Stimulated activated naive CD4-positive, alpha-beta T cell (primary cell): ENCODE measurements at regions not wholly inside any gene's neighbourhood (a gene's known extent, or its start where the extent isn't known, plus 50 kb on each side); places are given as distances from the start of the nearest gene placed in this dataset.

Experiments
- DNase-seq, 6 experiments: peaks; one replicate each; lab custom pipeline; 2025; lab: John Stamatoyannopoulos, UW

- DNase-seq, result no peak
These were observed 226.8 kb downstream of the C6orf118 start for GRCh38 chr6:165082636-165083035.

- DNase-seq, result no peak
These were observed 227.4 kb downstream of the C6orf118 start for GRCh38 chr6:165081944-165082532.

GRCh38 chr6:165077876-165078275 lies 231.5 kb downstream of the C6orf118 start:
- no peak for DNase-seq

- DNase-seq, result no peak
These were observed 237.5 kb downstream of the C6orf118 start for GRCh38 chr6:165071906-165072305.

DNA sequence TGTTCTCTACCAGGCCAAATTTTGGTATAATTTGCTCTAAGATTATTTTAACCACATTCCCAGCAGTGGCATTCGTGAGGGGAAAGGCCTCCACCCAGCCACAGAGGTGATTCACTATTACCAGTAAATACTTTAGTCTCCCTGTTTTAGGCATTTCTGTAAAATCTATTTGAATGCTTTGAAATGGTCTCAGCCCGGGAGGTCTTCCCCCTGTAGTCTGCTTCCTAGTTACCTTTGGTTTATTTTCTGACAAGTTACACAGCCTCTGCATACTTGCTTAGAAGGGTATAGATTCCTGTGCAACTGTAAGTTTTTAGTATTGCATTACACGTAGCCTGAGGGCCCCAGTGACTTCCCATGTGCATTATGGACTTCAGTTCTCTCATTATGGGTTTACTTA lies 248.7 kb downstream of the C6orf118 start:
- DNase-seq, result no peak

DNA sequence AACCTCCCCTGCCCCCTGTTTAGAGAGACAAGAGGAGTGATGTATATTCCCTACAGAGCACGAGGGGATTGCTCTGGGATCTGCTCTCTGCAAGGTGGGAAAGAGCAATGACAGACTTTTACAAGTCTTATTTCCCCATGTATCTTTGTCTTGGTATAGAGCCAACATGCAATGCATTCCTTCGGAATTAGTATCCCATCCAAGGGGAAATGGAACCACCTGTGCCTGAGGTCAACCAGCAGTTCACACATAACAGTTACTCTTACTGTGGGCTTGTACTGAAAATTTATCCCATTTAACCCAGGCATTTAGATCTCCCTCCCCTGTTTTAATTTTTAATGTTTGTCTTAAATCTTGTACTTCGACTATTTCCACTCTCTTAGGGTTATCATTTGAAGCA lies 250.4 kb downstream of the C6orf118 start:
- DNase-seq, result no peak

DNA sequence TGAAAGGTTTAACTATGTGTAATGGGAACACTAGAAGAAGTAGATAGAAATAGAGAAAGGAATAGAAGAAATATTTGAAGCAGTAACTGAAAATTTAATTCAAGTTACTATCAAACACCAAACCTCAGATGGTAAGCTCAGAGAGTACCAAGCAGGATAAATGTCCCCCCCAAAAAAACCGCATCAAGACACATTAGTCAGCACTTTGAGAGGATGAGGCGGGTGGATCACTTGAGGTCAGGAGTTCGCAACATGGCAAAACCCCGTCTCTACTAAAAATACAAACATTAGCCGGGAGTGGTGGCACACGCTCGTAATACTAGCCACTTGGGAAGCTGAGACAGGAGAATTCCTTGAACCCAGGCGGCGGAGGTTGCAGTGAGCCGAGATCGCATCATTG lies 253.1 kb downstream of the C6orf118 start:
- DNase-seq, result no peak

GRCh38 chr6:165055231-165055630 lies 254.2 kb downstream of the C6orf118 start:
- DNase-seq, result no peak

GRCh38 chr6:165052561-165053480 lies 256.6 kb downstream of the C6orf118 start:
- DNase-seq, result no peak

DNA sequence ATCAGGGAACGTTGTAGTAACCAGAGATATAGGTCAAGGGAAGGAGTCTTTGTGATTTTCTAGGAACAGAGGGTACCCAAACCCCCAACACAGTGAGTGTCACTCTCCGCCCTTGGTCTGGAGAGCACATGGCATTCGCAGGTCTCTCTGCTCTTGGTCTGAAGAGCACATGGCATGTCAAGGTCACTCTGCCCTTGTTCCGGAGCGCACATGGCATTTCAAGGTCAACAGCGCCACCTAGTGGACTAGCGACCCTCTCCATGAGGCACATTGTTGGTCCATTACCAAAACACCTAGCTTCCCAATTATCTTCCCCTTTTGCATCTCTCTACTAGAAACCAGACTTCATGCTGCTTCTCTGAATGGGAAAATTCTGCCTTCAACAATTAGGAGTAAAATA lies 260.0 kb downstream of the C6orf118 start:
- no peak for DNase-seq

DNA sequence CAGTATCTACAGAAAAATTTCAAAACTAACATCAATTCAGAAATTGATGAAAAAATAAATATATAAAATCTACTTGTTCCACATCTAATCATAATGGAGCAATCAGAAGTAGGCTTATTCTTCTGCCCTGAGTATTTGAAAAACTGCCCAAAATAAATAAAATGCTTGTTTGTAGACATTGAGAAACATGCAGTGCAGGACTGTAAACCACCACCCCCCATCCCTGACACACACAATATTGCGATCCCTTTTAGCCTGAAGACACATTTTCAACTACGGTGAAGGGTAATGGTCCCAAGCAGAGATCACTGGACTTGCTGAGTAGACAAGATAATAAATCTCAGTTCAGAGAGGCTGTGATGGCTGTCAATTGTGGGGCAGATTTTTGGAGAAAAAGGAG lies 261.5 kb downstream of the C6orf118 start:
- no peak for DNase-seq

DNA sequence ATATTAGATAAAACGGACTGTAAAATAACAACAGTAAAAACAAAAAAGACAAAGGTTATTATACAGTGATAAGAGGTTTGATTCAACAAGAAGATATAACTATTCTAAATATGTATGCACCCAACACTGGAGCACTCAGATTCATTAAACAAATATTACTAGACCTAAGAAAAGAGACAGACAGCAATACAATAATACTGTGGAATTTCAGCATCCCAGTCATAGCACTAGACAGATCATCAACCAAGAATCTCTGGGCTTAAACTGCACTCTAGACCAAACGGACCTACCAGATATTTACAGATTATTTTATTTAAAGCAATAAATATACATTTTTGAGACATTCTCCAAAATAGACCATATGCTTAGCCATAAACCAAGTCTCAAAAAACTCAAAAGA lies 263.8 kb downstream of the C6orf118 start:
- no peak for DNase-seq

DNA sequence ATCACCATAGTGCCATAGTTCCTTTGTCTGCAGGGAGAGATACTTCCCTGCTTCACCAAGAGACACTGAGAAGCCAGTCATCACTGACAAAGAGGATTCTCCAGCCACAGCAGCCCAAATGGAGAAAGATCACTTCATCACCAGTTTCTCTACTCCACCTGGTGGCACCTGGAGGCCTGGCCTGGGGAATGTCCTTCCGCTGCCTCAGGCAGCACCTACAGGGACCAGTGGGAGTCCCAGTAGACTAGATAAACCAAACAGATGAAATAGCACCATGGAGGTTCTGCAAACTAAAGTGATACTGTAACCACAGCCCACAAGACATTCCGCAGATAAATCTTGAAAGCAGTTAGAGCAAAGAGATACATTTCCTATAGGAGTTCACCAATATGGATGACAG lies 266.5 kb downstream of the C6orf118 start:
- DNase-seq, result no peak

DNA sequence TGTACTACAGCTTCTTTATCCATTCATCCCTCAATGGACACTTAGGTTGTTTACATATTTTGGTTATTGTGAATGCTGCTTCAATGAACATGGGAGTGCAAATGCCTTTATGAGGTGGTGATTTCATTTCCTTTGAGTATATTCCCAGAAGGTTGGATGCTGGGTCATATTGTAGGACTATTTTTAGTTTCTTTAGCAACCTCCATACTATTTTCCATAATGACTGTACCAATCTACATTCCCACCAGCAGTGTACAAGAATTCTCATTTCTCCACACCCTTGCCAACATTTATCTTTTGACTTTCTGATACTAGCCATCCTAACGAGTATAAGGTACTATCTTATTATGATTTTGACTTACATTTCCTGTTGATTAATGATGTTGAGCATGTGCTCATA lies 269.0 kb downstream of the C6orf118 start:
- no peak for DNase-seq

DNA sequence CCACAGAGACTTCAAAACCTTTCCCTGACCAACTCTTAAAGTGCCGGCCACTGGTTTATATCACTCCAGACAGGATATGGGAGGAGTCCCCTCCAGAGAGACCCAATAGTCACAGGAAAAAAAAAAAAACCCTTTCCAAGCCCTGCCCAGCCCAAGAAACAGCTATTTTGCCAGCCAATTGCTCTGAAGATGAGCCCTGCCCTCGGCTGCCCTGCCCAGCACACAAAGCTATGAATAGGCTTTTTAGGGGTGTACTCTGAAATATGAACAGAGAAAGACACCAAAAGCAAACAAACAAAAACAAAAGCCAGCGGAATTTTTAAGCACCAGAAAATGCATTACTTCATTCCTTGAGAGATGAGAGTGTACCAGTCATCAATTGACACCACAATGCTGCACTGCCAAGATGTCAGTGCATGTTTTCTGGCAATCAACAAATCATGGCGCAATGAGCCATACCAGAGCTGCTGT lies 275.1 kb downstream of the C6orf118 start:
- DNase-seq, result no peak

DNA sequence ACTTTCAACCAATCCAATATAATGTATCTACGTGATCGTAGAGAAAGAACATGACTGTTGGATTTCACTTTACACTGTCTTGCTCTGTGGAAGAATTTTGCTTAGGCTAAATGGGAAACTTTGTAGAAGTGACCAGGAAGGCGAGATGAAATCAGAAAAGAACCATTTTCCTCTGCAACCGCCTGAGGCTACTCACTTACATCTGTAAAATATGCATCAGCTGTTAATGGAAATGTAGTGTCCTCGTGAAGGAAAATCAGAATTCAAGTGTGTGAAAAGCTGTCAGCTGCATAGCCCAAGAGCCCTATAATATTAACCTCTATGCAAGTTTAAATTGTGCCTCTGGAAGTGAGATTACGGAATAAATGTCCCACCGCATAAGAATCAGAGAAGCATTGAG lies 277.9 kb downstream of the C6orf118 start:
- no peak for DNase-seq

- no peak for DNase-seq
These were observed 284.4 kb downstream of the C6orf118 start for GRCh38 chr6:165025040-165025439.

DNA sequence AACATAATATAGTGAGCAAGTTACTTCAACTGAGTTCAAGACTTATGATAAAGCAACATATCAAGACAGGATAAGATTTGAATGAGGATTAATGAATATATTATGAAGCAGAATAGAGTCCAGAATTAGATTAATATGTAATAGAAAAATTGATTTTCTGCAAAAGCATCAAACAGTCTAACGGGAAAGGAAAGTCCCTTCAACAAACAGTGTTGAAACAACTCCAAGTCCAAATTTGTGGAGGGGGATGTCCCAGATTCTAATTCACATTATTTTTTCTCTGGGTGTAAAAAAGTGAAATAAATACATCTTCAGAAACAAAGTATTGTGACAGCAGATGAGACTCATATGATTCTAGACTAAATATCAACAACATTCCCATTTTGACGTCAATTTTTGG lies 289.7 kb downstream of the C6orf118 start:
- no peak for DNase-seq

DNA sequence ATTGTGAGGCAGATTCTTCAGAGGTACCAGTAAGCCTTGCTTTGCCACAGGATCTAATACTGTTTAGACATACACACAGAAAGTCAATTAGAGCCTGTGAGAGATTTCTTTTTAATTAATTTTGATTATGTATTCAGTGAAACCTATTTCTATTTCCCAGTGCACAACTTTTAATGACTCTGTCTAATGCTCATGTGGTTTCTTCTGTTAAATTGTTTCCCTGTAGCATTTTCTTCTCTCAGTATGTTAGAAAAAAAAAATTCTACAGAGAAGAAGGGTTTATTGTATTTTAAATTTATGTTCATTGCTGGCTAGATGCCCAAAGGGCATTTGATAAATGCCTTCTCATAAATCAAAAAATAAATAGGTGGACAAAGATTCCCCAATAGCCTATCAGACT lies 293.7 kb downstream of the C6orf118 start:
- DNase-seq, result no peak

GRCh38 chr6:165013701-165014100 lies 295.7 kb downstream of the C6orf118 start:
- DNase-seq, result no peak

- DNase-seq, result no peak
These were observed 297.2 kb downstream of the C6orf118 start for GRCh38 chr6:165012183-165012582.

DNA sequence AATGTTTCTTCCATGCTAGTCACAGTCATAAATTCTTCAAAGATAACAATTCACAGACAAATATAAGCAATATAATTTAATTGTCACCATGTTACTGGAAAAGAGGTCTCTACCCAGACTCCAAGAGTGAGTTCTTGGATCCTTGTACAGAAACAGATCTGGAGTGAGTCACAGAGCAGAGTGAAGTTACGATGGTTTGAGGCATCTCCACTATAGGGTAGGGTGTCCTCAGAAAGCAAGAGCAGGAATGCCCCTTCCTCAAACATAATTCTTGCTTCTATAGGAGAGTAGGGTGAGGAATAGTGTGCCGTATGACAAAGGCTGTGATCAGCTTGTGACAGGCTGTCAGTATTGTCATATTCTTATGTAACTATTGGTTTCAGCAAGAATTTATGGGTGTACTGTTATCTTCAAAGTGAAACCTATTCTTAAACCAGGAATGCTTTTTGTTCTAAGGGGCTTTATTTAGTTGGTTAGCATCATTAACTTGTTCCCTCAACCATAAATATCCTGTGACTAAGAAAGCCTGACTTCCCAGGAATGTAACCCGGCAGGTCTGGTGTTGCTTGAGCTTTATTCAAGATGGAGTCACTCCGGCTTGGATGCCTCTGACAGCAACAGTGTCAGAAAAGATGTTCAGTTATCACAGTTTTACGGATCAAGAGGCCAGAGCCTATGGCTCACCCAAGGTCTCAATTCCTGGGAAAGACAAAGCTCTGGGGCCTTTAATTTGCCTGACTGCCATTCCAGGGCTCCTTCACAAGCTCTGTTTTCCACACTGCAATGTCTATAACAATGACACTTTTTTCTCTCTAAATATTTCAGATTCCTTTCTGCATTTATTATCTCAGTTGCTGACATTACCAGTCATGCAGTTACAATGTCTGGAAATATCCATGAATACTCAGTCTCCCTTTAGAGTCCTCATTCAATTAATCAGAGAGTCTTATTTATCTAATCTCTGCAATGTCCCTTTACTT lies 298.6 kb downstream of the C6orf118 start:
- no peak for DNase-seq
